Body of pancreas (tissue), 4 donors: ENCODE measurements at regions not wholly inside any gene's neighbourhood (a gene's known extent, or its start where the extent isn't known, plus 50 kb on each side); places are given as distances from the start of the nearest gene placed in this dataset.

Source experiments
- POLR2A ChIP-seq, 3 donors: fragments of 450-650 bp; IDR thresholded peaks; one replicate each; pipeline ENCODE4 v1.6.1; 2016; ENCODE audit warnings: antibody characterized with exemption in 3 of 3, mild to moderate bottlenecking in 2 of 3
- TF ChIP-seq, protein P1 (sequence below), 7 experiments: fragments of 450-650 bp in 4 of 7; fragments of 200-600 bp in 3 of 7; sonication (generic) in 3 of 7; IDR thresholded peaks; one replicate each; pipeline ENCODE4 v1.5.1; 2016 to 2019; ENCODE audit warnings: antibody characterized with exemption in 7 of 7

GRCh38 chr18:34521040-34521439 lies 189.1 kb upstream of the DTNA start:
- TF ChIP-seq, protein P1, sequence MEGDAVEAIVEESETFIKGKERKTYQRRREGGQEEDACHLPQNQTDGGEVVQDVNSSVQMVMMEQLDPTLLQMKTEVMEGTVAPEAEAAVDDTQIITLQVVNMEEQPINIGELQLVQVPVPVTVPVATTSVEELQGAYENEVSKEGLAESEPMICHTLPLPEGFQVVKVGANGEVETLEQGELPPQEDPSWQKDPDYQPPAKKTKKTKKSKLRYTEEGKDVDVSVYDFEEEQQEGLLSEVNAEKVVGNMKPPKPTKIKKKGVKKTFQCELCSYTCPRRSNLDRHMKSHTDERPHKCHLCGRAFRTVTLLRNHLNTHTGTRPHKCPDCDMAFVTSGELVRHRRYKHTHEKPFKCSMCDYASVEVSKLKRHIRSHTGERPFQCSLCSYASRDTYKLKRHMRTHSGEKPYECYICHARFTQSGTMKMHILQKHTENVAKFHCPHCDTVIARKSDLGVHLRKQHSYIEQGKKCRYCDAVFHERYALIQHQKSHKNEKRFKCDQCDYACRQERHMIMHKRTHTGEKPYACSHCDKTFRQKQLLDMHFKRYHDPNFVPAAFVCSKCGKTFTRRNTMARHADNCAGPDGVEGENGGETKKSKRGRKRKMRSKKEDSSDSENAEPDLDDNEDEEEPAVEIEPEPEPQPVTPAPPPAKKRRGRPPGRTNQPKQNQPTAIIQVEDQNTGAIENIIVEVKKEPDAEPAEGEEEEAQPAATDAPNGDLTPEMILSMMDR (IDR thresholded peaks at IDR 0.05), result no peak
- no peak for TF ChIP-seq POLR2A (IDR thresholded peaks at IDR 0.05)
